HL-60 (cell line): ENCODE measurements at regions not wholly inside any gene's neighbourhood (a gene's known extent, or its start where the extent isn't known, plus 50 kb on each side); places are given as distances from the start of the nearest gene placed in this dataset.

Source experiments
- DNase-seq, 2 experiments: peaks; one replicate each; pipeline ENCODE4 v3.0.0-alpha.2; 2010 to 2020; ENCODE audit warnings: low read depth in 1 of 2, low spot score in 1 of 2
- H3K27ac ChIP-seq: fragments of 250-450 bp; sonication (Bioruptor Pico); replicated peaks from 2 replicates; pipeline ENCODE4 v1.5.1; 2020; ENCODE audit warnings: mild to moderate bottlenecking, moderate library complexity
- H3K27me3 ChIP-seq: fragments of 250-450 bp; sonication (Bioruptor Pico); 2 replicates; pipeline ENCODE4 v1.5.1; 2021; ENCODE audit warnings: mild to moderate bottlenecking, moderate library complexity; ENCODE audit not compliant: insufficient read depth, poor library complexity, severe bottlenecking
- H3K4me3 ChIP-seq: replicated peaks from 2 replicates; pipeline ENCODE4 v1.5.1; 2011; ENCODE audit warnings: mild to moderate bottlenecking, control low read depth, low read length; ENCODE audit not compliant: insufficient read depth
- CTCF ChIP-seq: IDR thresholded peaks from one replicate; pipeline ENCODE4 v1.5.1; 2011; ENCODE audit warnings: low read length, control low read depth, inconsistent platforms; ENCODE audit not compliant: insufficient read depth
- GABPA ChIP-seq: IDR thresholded peaks from 2 replicates; pipeline ENCODE4 v1.6.1; 2012; ENCODE audit warnings: low read depth
- POLR2AphosphoS5 ChIP-seq: IDR thresholded peaks from 2 replicates; pipeline ENCODE4 v1.6.1; 2012; ENCODE audit warnings: low read depth
- SPI1 ChIP-seq: IDR thresholded peaks from 2 replicates; pipeline ENCODE4 v1.6.1; 2012; ENCODE audit warnings: low read depth, mild to moderate bottlenecking, borderline replicate concordance
- TF ChIP-seq, protein P1 (sequence below): IDR thresholded peaks from 2 replicates; pipeline ENCODE4 v1.6.1; 2012; ENCODE audit warnings: low read depth; ENCODE audit not compliant: insufficient replicate concordance

DNA sequence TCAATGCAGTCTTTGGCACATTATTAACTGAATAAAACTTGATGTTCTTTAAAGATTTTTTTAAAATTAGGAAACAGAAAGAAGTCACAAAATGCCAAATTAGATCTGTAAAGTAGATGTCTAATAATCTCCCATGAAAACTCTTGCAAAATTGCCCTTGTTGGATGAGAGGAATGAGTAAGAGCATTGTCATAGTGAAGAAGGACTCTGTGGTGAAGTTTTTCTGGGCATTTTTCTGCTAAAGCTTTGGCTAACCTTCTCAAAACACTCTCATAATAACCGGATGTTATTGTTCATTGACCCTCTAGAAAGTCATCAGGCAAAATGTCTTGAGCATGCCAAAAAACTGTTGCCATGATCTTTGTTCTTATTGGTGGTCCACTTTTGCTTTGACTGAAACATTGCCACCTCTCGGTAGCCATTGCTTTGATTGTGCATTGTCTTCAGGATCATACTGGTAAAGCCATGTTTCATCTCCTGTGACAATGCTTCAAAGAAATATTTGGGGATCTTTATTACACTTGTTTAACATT is 549.3 kb downstream of the LIG4 start:
- no peaks in the 10 kb centered on the region for H3K27me3 ChIP-seq
- no peak overlapping the region for H3K4me3 ChIP-seq
- H3K27ac ChIP-seq, result no peak overlapping the region
- TF ChIP-seq POLR2AphosphoS5 (no peak), CTCF (no peak), GABPA (no peak), SPI1 (no peak)
- TF ChIP-seq, protein P1, sequence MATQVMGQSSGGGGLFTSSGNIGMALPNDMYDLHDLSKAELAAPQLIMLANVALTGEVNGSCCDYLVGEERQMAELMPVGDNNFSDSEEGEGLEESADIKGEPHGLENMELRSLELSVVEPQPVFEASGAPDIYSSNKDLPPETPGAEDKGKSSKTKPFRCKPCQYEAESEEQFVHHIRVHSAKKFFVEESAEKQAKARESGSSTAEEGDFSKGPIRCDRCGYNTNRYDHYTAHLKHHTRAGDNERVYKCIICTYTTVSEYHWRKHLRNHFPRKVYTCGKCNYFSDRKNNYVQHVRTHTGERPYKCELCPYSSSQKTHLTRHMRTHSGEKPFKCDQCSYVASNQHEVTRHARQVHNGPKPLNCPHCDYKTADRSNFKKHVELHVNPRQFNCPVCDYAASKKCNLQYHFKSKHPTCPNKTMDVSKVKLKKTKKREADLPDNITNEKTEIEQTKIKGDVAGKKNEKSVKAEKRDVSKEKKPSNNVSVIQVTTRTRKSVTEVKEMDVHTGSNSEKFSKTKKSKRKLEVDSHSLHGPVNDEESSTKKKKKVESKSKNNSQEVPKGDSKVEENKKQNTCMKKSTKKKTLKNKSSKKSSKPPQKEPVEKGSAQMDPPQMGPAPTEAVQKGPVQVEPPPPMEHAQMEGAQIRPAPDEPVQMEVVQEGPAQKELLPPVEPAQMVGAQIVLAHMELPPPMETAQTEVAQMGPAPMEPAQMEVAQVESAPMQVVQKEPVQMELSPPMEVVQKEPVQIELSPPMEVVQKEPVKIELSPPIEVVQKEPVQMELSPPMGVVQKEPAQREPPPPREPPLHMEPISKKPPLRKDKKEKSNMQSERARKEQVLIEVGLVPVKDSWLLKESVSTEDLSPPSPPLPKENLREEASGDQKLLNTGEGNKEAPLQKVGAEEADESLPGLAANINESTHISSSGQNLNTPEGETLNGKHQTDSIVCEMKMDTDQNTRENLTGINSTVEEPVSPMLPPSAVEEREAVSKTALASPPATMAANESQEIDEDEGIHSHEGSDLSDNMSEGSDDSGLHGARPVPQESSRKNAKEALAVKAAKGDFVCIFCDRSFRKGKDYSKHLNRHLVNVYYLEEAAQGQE, result no peak
- DNase-seq, result no peak

DNA sequence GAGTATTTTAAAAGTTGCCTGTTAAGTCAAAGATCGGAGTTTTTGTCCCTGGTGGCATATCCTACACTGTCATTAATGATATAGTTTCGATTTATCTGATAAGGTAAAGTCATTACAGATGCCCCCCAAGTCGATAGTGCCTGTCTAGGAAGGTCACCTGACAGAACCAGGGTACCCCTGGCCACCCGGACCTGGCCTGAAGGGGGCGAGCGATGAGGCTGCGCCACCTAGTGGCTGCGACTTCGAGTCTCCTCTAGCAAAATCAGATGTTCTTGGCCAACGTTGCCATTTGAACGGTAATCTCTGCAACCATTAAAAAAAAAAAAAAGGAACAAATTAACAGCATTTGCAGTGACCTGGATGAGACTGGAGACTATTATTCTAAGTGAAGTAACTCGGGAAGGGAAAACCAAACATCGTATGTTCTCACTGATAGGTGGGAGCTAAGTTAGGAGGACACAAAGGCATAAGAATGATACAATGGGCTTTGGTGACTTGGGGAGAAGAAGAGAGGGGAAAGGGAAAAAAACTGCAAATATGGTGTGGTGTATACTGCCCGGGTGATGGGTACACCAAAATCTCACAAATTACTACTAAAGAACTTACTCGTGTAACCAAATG is 565.1 kb downstream of the LIG4 start:
- DNase-seq, result peak; percentile 10 to 45
- Histone ChIP-seq H3K4me3 (no peak overlapping the region), H3K27ac (no peak overlapping the region), H3K27me3 (peaks cover 2% of the 10 kb centered on the region)
- TF ChIP-seq SPI1 (no peak), CTCF (peak; percentile 42), POLR2AphosphoS5 (no peak), GABPA (no peak)
- TF ChIP-seq, protein P1, result no peak

GRCh38 chr13:107649079-107649478 is 566.3 kb downstream of the LIG4 start:
- DNase-seq, result no peak
- H3K27ac ChIP-seq, result no peak overlapping the region
- TF ChIP-seq GABPA, result no peak
- TF ChIP-seq, protein P1, result no peak
- TF ChIP-seq CTCF, result no peak
- no peak for TF ChIP-seq POLR2AphosphoS5
- no peak for TF ChIP-seq SPI1
- no peak overlapping the region for H3K4me3 ChIP-seq
- H3K27me3 ChIP-seq, result peaks cover 2% of the 10 kb centered on the region
